Fibroblast of lung (primary cell): ENCODE measurements at regions not wholly inside any gene's neighbourhood (a gene's known extent, or its start where the extent isn't known, plus 50 kb on each side); places are given as distances from the start of the nearest gene placed in this dataset.

Experiments
- DNase-seq, 2 donors: peaks; one replicate each; pipeline versions ENCODE4 v3.0.0 to v3.0.0-alpha.2; 2010; ENCODE audit warnings: low read depth in 2 of 2
- H2AFZ ChIP-seq: 2 replicates; pipeline ENCODE4 v1.5.1; 2012; ENCODE audit warnings: low read length, control low read depth, inconsistent platforms
- H3K27ac ChIP-seq: 2 replicates; pipeline ENCODE4 v1.5.1; 2011; ENCODE audit warnings: low read length, control low read depth; ENCODE audit not compliant: insufficient read depth
- H3K27me3 ChIP-seq: 2 replicates; pipeline ENCODE4 v1.5.1; 2011; ENCODE audit warnings: mild to moderate bottlenecking, low read length; ENCODE audit not compliant: control insufficient read depth, insufficient read depth
- H3K36me3 ChIP-seq: 2 replicates; pipeline ENCODE4 v1.5.1; 2011; ENCODE audit warnings: low read length; ENCODE audit not compliant: control insufficient read depth, insufficient read depth
- H3K4me1 ChIP-seq: 2 replicates; pipeline ENCODE4 v1.5.1; 2011; ENCODE audit warnings: low read length; ENCODE audit not compliant: control insufficient read depth, insufficient read depth; ENCODE audit errors: extremely low read depth
- H3K4me2 ChIP-seq: 2 replicates; pipeline ENCODE4 v1.5.1; 2011; ENCODE audit warnings: low read length, control low read depth; ENCODE audit not compliant: insufficient read depth; ENCODE audit errors: extremely low read depth
- H3K4me3 ChIP-seq, 4 experiments: fragments of 200-600 bp in 1 of 4; sonication (generic) in 1 of 4; replicated peaks in 1 of 4; 2 replicates each; pipeline ENCODE4 v1.5.1; 2011 to 2016; ENCODE audit warnings: low read length in 4 of 4, low read depth in 3 of 4, mild to moderate bottlenecking in 3 of 4, control low read depth in 2 of 4, inconsistent platforms in 1 of 4, mixed read lengths in 1 of 4; ENCODE audit not compliant: insufficient read depth in 1 of 4; ENCODE audit errors: control extremely low read depth in 1 of 4
- H3K79me2 ChIP-seq: 2 replicates; pipeline ENCODE4 v1.5.1; 2012; ENCODE audit warnings: mild to moderate bottlenecking, low read length, inconsistent platforms; ENCODE audit not compliant: control insufficient read depth, insufficient read depth
- H3K9ac ChIP-seq: 2 replicates; pipeline ENCODE4 v1.5.1; 2011; ENCODE audit warnings: mild to moderate bottlenecking, low read length, control low read depth; ENCODE audit not compliant: insufficient read depth
- H3K9me3 ChIP-seq: 2 replicates; pipeline ENCODE4 v1.5.1; 2012; ENCODE audit warnings: low read depth, low read length; ENCODE audit not compliant: control insufficient read depth, insufficient read depth
- H4K20me1 ChIP-seq: 2 replicates; pipeline ENCODE4 v1.5.1; 2011; ENCODE audit warnings: low read length; ENCODE audit not compliant: control insufficient read depth, insufficient read depth; ENCODE audit errors: extremely low read depth
- CTCF ChIP-seq, 2 donors: IDR thresholded peaks in 1 of 2; conservative IDR thresholded peaks in 1 of 2; 1 replicate in 1 of 2; 2 replicates in 1 of 2; pipeline ENCODE4 v1.5.1; 2011 to 2012; ENCODE audit warnings: low read length in 2 of 2, control low read depth in 1 of 2, inconsistent platforms in 1 of 2, low read depth in 1 of 2, mild to moderate bottlenecking in 1 of 2
- EZH2 ChIP-seq: IDR thresholded peaks from 2 replicates; pipeline ENCODE4 v1.5.1; 2012; ENCODE audit warnings: low read length, control low read depth, mild to moderate bottlenecking; ENCODE audit errors: missing control alignments

- peaks cover 2% of the 10 kb centered on the region for H3K27me3 ChIP-seq
- TF ChIP-seq CTCF (conservative IDR thresholded peaks at IDR 0.05 in 1 of 2, IDR thresholded peaks at IDR 0.05 in 1 of 2; ENCODE audit: low read depth in 1 of 2, low read length in 2 of 2): no peak
- TF ChIP-seq EZH2: no peak
- no peak overlapping the region for H2AFZ ChIP-seq
- no peaks in the 10 kb centered on the region for H3K4me1 ChIP-seq
- H3K9me3 ChIP-seq: no peaks in the 10 kb centered on the region
- no peak overlapping the region for H3K4me2 ChIP-seq
- no peak overlapping the region for H3K27ac ChIP-seq
- H3K36me3 ChIP-seq: no peaks in the 10 kb centered on the region
- no peaks in the 10 kb centered on the region for H4K20me1 ChIP-seq
- no peak overlapping the region for H3K4me3 ChIP-seq
- no peaks in the 10 kb centered on the region for H3K79me2 ChIP-seq
- H3K9ac ChIP-seq: no peak overlapping the region
- DNase-seq: no peak
These were observed 65.1 kb upstream of the LCTL start for GRCh38 chr15:66630801-66631351.

- TF ChIP-seq CTCF (conservative IDR thresholded peaks at IDR 0.05 in 1 of 2, IDR thresholded peaks at IDR 0.05 in 1 of 2; ENCODE audit: low read depth in 1 of 2, low read length in 2 of 2) (no peak), EZH2 (no peak)
- Histone ChIP-seq H3K79me2 (no peaks in the 10 kb centered on the region), H2AFZ (no peak overlapping the region), H3K4me2 (no peak overlapping the region), H4K20me1 (no peaks in the 10 kb centered on the region), H3K9ac (no peak overlapping the region), H3K36me3 (no peaks in the 10 kb centered on the region), H3K9me3 (no peaks in the 10 kb centered on the region), H3K27me3 (peaks cover 2% of the 10 kb centered on the region), H3K27ac (no peak overlapping the region), H3K4me3 (no peak overlapping the region), H3K4me1 (no peaks in the 10 kb centered on the region)
- DNase-seq: no peak
These were observed 65.9 kb upstream of the LCTL start for GRCh38 chr15:66631616-66632263.

- H3K4me3 ChIP-seq: no peak overlapping the region
These were observed 67.5 kb upstream of the LCTL start for GRCh38 chr15:66633041-66633937.

More at GRCh38 chr15:66633041-66633937, 67.5 kb upstream of the LCTL start:
- H3K9me3 ChIP-seq: no peaks in the 10 kb centered on the region
- H3K4me2 ChIP-seq: no peak overlapping the region
- TF ChIP-seq EZH2 (no peak), CTCF (conservative IDR thresholded peaks at IDR 0.05 in 1 of 2, IDR thresholded peaks at IDR 0.05 in 1 of 2; ENCODE audit: low read depth in 1 of 2, low read length in 2 of 2) (no peak)
- no peaks in the 10 kb centered on the region for H3K4me1 ChIP-seq
- no peaks in the 10 kb centered on the region for H3K36me3 ChIP-seq
- no peaks in the 10 kb centered on the region for H3K79me2 ChIP-seq
- H3K27me3 ChIP-seq: peaks cover 2% of the 10 kb centered on the region
- no peak overlapping the region for H3K9ac ChIP-seq
- no peak overlapping the region for H2AFZ ChIP-seq
- H4K20me1 ChIP-seq: no peaks in the 10 kb centered on the region
- no peak for DNase-seq
- no peak overlapping the region for H3K27ac ChIP-seq
